ENCODE measurements at regions not wholly inside any gene's neighbourhood (a gene's known extent, or its start where the extent isn't known, plus 50 kb on each side); places are given as distances from the start of the nearest gene placed in this dataset.

DNA sequence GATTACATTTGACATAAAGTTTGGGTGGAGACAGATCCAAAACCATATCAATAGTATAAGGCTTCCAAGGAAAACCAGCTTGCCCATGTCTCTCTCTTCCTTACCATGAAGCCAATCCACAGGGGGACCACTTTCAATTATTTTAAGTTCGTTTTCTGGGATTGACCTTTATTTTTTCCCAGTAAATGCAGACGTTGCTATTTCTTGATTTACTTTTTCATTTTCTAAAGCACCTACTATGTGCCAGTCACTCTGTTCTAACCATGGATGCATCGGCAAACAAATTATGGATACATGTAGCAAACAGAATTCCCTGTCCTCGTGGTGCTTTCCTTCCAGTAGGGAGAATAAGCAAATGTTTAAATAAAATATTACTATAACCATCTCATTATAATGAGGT lies 65.8 kb upstream of the KCNA1 start:
- no peak for ATAC-seq
- no peaks in the 10 kb centered on the region for H3K4me1 ChIP-seq
- intact Hi-C loops (cut with DNase I) = no loop called here

GRCh38 chr12:4847713-4848112 lies 62.0 kb upstream of the KCNA1 start:
- DNase-seq = no peak

More for the DNA sequence above, 65.8 kb upstream of the KCNA1 start:
- H3K4me3 ChIP-seq = no peak overlapping the region
- no peaks in the 10 kb centered on the region for H3K36me3 ChIP-seq
- no peaks in the 10 kb centered on the region for H3K27me3 ChIP-seq (ENCODE audit: low read depth)
- TF ChIP-seq, protein P1, sequence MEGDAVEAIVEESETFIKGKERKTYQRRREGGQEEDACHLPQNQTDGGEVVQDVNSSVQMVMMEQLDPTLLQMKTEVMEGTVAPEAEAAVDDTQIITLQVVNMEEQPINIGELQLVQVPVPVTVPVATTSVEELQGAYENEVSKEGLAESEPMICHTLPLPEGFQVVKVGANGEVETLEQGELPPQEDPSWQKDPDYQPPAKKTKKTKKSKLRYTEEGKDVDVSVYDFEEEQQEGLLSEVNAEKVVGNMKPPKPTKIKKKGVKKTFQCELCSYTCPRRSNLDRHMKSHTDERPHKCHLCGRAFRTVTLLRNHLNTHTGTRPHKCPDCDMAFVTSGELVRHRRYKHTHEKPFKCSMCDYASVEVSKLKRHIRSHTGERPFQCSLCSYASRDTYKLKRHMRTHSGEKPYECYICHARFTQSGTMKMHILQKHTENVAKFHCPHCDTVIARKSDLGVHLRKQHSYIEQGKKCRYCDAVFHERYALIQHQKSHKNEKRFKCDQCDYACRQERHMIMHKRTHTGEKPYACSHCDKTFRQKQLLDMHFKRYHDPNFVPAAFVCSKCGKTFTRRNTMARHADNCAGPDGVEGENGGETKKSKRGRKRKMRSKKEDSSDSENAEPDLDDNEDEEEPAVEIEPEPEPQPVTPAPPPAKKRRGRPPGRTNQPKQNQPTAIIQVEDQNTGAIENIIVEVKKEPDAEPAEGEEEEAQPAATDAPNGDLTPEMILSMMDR (IDR thresholded peaks at IDR 0.05) = no peak
- no peaks in the 10 kb centered on the region for H3K9me3 ChIP-seq
- no peak overlapping the region for H3K27ac ChIP-seq
- no peak for DNase-seq

DNA sequence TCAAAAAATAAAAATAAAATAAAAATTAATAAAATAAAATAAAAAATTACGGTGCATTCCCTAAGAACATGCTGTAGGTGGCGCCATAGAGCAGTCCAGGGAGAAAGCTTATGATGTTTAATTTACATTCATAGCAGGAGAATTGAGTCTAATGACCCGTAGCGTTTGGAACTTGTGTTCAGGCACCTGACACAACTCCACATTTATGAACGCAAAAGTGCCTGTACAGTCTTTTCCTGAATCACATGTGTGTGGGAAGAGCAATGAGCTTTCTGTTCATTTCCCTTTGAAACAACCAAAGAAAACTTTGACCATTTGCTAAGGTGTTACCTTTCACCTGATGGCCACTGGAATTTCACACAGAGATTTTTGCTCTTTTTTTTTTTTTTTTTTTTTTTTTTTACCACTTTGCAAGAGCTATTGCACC lies 60.6 kb upstream of the KCNA1 start:
- ATAC-seq (no peak), DNase-seq (no peak)
- no peaks in the 10 kb centered on the region for H3K9me3 ChIP-seq
- H3K4me1 ChIP-seq = no peaks in the 10 kb centered on the region
- H3K27ac ChIP-seq = no peak overlapping the region
- no peak overlapping the region for H3K4me3 ChIP-seq
- no peaks in the 10 kb centered on the region for H3K36me3 ChIP-seq
- intact Hi-C loops (cut with DNase I) = no loop called here
- TF ChIP-seq, protein P1 (IDR thresholded peaks at IDR 0.05) = peak; percentile 59
- H3K27me3 ChIP-seq (ENCODE audit: low read depth) = no peaks in the 10 kb centered on the region

More at GRCh38 chr12:4847713-4848112, 62.0 kb upstream of the KCNA1 start:
- H3K9me3 ChIP-seq = no peaks in the 10 kb centered on the region
- H3K4me1 ChIP-seq = no peaks in the 10 kb centered on the region
- intact Hi-C loops (cut with DNase I) = no loop called here
- H3K36me3 ChIP-seq = no peaks in the 10 kb centered on the region
- no peak for ATAC-seq
- no peak overlapping the region for H3K4me3 ChIP-seq
- H3K27me3 ChIP-seq (ENCODE audit: low read depth) = no peaks in the 10 kb centered on the region
- TF ChIP-seq, protein P1 (IDR thresholded peaks at IDR 0.05) = no peak
- no peak overlapping the region for H3K27ac ChIP-seq

DNA sequence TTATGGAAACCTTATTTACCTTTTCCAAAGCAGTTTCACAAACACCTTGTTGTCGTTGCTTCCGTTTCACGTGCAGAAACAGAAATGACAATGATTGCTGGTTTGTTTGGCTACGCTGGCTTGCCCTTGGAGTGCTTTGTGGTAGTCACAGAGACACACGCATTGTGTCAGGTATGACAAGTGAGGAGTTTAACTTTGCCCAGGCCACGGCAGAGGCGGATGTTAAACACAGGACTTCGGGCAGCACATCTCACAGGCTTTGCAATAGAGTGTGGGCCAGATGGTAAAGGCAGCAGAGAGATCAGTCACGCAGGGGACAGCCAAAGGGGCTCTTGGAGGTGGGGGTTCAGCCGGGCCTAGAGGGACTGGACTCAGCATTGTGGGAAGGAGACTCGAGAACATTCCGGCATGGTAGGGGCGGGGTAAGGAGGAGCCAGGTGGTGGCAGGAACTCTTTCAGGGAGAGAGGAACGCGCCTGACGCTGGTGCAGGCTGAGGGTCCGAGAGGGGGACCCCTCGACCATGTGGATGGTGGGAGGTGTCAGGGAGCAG lies 59.8 kb upstream of the KCNA1 start:
- Histone ChIP-seq H3K4me3 (no peak overlapping the region), H3K4me1 (no peaks in the 10 kb centered on the region), H3K27ac (no peak overlapping the region), H3K36me3 (no peaks in the 10 kb centered on the region), H3K9me3 (no peaks in the 10 kb centered on the region), H3K27me3 (ENCODE audit: low read depth) (no peaks in the 10 kb centered on the region)
- DNase-seq = no peak
- ATAC-seq = peak in 1 of 2 donors; percentile 14
- TF ChIP-seq, protein P1 (IDR thresholded peaks at IDR 0.05) = no peak
- intact Hi-C loops (cut with DNase I) = no loop called here

DNA sequence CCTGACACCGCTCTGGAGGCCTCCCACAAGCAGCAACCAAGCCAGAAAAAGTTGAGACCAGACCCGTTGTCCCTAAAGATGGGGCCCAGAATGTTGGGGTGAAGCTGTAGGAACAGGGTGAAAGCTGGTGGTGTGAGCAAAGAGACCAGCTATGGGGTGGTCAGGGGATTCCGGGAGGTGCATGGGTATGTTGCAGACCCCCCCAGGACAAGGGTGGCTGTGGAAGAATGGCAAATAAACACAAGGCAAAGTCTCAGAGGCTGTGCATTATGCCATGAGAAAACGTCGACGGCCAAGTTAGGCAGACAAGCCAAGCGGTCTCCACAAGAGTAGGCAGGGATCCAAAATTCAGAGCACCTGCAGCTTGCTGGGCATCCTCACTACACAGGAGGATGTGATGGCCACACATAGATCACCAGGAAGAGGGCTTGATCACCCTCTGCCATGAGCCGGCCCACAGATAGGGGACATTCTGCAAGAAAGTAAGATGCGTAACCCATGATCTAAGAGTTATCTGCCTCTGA lies 58.8 kb upstream of the KCNA1 start:
- no peak for DNase-seq
- intact Hi-C loops (cut with DNase I) = no loop called here
- H3K4me1 ChIP-seq = no peaks in the 10 kb centered on the region
- no peak for ATAC-seq
- H3K4me3 ChIP-seq = no peak overlapping the region
- no peaks in the 10 kb centered on the region for H3K36me3 ChIP-seq
- peaks cover 2% of the 10 kb centered on the region for H3K27me3 ChIP-seq (ENCODE audit: low read depth)
- TF ChIP-seq, protein P1 (IDR thresholded peaks at IDR 0.05) = no peak
- H3K27ac ChIP-seq = no peak overlapping the region
- H3K9me3 ChIP-seq = no peaks in the 10 kb centered on the region

Measured in lower lobe of right lung (tissue), 2 donors.